ENCODE measurements at regions not wholly inside any gene's neighbourhood (a gene's known extent, or its start where the extent isn't known, plus 50 kb on each side); places are given as distances from the start of the nearest gene placed in this dataset.

- no peak overlapping the region for H3K4me3 ChIP-seq (ENCODE audit: low read depth, low read length)
- no peak overlapping the region for H3K27ac ChIP-seq (ENCODE audit: extremely low read depth, low read depth, low read length)
- no peaks in the 10 kb centered on the region for H3K9me3 ChIP-seq (ENCODE audit: control insufficient read depth, insufficient read depth, low read depth, low read length)
- no peak for TF ChIP-seq ZBTB1 (tag by site-specific recombination; IDR thresholded peaks at IDR 0.05)
- no peak for TF ChIP-seq YY2 (tag by site-specific recombination; IDR thresholded peaks at IDR 0.05)
- TF ChIP-seq ZNF571 (tag by site-specific recombination; IDR thresholded peaks at IDR 0.05): no peak
- peaks cover 12% of the 10 kb centered on the region for H3K4me1 ChIP-seq (ENCODE audit: control insufficient read depth, insufficient read depth, low read length)
- CTCF ChIA-PET: no interaction called here
- POLR2A ChIA-PET: no interaction called here
- H3K36me3 ChIP-seq (ENCODE audit: control insufficient read depth in 2 of 2, insufficient read depth in 1 of 2, low read length in 2 of 2): no peaks in the 10 kb centered on the region
These were observed 63.0 kb upstream of the ATP5PO start for GRCh38 chr21:33978585-33978984.

DNA sequence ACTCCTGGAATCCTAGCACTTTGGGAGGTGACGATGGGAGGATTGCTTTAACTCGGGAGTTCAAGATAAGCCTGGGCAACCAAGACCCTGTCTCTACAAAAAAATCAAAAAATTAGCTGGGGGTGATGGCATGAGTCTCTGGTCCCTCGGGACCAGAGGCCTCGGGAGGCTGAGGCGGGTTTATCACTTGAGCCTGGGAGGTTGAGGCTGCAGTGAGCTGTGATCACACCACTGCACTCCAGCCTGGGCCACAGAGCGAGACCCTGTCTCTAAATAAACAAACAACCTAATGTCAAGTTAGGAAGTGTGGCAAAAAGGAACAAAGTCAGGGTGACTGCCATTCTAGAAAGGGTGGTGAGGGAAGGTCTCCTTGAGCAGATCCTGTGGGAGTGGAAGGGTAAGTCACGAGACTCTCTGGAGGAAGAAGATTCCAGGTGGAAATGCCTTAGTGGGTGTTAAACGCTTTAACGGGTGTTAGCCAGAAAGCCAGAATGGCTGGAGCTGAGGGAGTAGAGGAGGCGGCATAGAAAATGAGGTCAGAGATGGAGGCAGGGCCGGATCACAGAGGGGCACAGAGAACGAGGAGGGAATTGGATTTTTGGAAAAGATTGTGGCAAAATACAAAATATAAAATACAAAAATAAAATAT lies 62.2 kb upstream of the ATP5PO start:
- H3K27ac ChIP-seq (ENCODE audit: extremely low read depth, low read depth, low read length): no peak overlapping the region
- CTCF ChIA-PET: interaction anchor here (0.7 kb wide), 1 partner anchor 117 kb away, joined by 3 read pairs; no protein-coding TSS in a partner anchor
- no peaks in the 10 kb centered on the region for H3K36me3 ChIP-seq (ENCODE audit: control insufficient read depth in 2 of 2, insufficient read depth in 1 of 2, low read length in 2 of 2)
- POLR2A ChIA-PET: no interaction called here
- no peaks in the 10 kb centered on the region for H3K9me3 ChIP-seq (ENCODE audit: control insufficient read depth, insufficient read depth, low read depth, low read length)
- H3K4me1 ChIP-seq (ENCODE audit: control insufficient read depth, insufficient read depth, low read length): peaks cover 12% of the 10 kb centered on the region
- TF ChIP-seq ZNF660 (tag by site-specific recombination; IDR thresholded peaks at IDR 0.05) (no peak), ZNF658 (tag by site-specific recombination; IDR thresholded peaks at IDR 0.05) (no peak), PRDM6 (tag by site-specific recombination; IDR thresholded peaks at IDR 0.05) (no peak), ZNF138 (tag by site-specific recombination; IDR thresholded peaks at IDR 0.05; ENCODE audit: borderline replicate concordance) (no peak), ZNF19 (tag by site-specific recombination; IDR thresholded peaks at IDR 0.05; ENCODE audit: low read depth) (no peak), ZFHX2 (tag by site-specific recombination; conservative IDR thresholded peaks at IDR 0.05) (peak; percentile 96), ZNF175 (tag by site-specific recombination; IDR thresholded peaks at IDR 0.05) (no peak), KLF9 (tag by site-specific recombination; IDR thresholded peaks at IDR 0.05; ENCODE audit: low read depth) (no peak), ZFP37 (tag by site-specific recombination; IDR thresholded peaks at IDR 0.05) (no peak), SETDB1 (IDR thresholded peaks at IDR 0.05; ENCODE audit: insufficient read length, low read length) (no peak), EGR2 (tag by site-specific recombination; IDR thresholded peaks at IDR 0.05; ENCODE audit: low read depth) (peak; percentile 98), ZNF114 (tag by site-specific recombination; IDR thresholded peaks at IDR 0.05) (no peak), WT1 (tag by site-specific recombination; IDR thresholded peaks at IDR 0.05) (peak; percentile 96), ZNF785 (tag by site-specific recombination; IDR thresholded peaks at IDR 0.05) (no peak), ZNF654 (tag by site-specific recombination; IDR thresholded peaks at IDR 0.05; ENCODE audit: low read depth) (no peak), SP2 (tag by site-specific recombination; IDR thresholded peaks at IDR 0.05) (no peak), ZNF488 (tag by site-specific recombination; IDR thresholded peaks at IDR 0.05) (no peak), ZNF544 (tag by site-specific recombination; IDR thresholded peaks at IDR 0.05) (no peak)
- TF ChIP-seq, protein P1, sequence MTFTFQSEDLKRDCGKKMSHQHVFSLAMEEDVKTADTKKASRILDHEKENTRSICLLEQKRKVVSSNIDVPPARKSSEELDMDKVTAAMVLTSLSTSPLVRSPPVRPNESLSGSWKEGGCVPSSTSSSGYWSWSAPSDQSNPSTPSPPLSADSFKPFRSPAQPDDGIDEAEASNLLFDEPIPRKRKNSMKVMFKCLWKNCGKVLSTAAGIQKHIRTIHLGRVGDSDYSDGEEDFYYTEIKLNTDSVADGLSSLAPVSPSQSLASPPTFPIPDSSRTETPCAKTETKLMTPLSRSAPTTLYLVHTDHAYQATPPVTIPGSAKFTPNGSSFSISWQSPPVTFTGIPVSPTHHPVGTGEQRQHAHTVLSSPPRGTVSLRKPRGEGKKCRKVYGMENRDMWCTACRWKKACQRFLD (tag by site-specific recombination; IDR thresholded peaks at IDR 0.05): no peak
- no peak overlapping the region for H3K4me3 ChIP-seq (ENCODE audit: low read depth, low read length)
